GM19043 (cell line): ENCODE measurements at regions not wholly inside any gene's neighbourhood (a gene's known extent, or its start where the extent isn't known, plus 50 kb on each side); places are given as distances from the start of the nearest gene placed in this dataset.
"Not testable (repeated sequence)": the region's sequence is repeated elsewhere in the genome, so short reads cannot be mapped to it uniquely, and the experiment has no call there.

ENCODE experiments used
- ATAC-seq: cut with Tn5 transposase; IDR thresholded peaks from one replicate; pipeline ENCODE4 v1.9.1; 2021; ENCODE audit warnings: low read depth; ENCODE audit not compliant: unreplicated experiment

GRCh38 chr2:58369594-58369993 is 128.5 kb upstream of the FANCL start:
- no peak for ATAC-seq

- ATAC-seq: no peak
Observed at GRCh38 chr2:58364098-58364497, 123.0 kb upstream of the FANCL start.

DNA sequence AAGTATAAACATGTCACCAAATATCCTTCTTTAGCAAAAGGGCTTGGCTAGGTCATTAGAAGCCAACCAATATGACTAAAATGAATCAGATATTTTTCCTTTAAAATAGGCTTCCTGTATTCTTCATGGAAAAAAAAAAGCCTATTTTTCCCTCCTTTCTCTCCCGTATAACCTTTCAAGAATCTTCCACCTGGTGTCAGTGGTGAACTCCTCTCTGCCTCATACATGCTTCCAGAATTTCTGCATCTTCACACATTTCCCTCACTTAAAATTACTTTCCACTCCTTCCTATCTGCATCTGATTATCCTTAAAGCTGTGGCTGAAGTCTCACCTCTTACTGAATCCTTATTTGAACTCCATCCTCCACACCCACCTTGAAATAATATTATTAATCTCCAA is 116.9 kb upstream of the FANCL start:
- ATAC-seq: no peak

DNA sequence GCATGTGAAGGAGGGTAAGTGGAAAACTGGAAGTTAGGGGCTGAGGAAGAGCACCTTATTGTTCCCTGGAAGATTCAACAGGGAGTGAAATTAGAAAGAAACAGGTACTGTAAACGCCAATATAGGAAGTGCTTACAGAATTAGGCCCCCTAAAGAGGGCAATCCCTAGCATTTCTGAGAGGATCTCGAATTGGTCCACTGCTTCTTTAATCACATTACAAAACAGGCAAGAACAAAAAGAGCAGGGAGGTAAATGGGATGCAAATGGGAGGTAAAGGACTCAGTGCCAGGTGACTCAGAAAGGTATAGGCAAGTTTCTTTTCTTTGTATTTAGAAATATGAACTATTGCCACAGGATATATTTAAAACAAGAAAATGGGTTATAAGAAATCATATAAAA is 116.4 kb upstream of the FANCL start:
- no peak for ATAC-seq

GRCh38 chr2:58354230-58354629 is 113.1 kb upstream of the FANCL start:
- ATAC-seq: no peak

GRCh38 chr2:58350484-58350883 is 109.4 kb upstream of the FANCL start:
- peak; percentile 61 for ATAC-seq

DNA sequence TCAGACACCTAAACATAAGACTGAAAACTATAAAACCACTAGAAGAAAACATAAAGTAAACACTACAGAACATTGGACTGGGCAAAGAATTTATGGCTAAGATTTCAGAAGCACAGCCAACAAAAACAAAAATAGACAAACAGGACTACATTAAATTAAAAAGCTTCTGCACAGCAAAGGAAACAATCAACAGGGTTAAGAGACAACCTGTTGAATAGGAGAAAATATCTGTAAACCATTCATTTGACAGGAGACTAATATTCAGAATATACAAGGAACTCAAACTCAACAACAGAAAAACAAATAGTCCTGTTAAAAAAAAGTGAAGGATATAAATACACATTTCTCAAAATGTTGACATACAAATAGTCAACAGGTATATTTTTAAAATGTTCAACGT is 106.7 kb upstream of the FANCL start:
- no peak for ATAC-seq

DNA sequence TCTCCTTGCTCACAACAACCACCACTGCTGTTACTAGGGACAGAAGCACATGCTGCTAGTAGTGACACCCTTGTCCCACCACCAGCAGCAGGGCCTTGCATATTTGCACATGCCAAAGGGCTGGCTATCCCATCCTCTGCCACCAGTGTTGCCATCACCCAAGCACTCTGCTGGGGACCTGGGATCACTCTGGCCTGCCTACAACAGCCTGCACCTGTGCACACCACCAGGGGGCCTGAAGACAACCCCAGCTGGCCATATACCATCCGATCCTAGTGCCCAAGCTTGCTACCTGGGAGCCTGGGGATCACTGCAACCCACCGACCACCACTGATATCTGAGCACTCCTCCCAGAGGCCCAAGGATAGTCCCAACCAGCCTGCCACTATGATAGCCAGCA is 99.9 kb upstream of the FANCL start:
- no peak for ATAC-seq

- no peak for ATAC-seq
Observed at GRCh38 chr2:58339548-58340243, 98.6 kb upstream of the FANCL start.

GRCh38 chr2:58336416-58336815 is 95.3 kb upstream of the FANCL start:
- no peak for ATAC-seq

- ATAC-seq: no peak
Observed at GRCh38 chr2:58334414-58334813, 93.3 kb upstream of the FANCL start.

GRCh38 chr2:58325296-58325895 is 84.3 kb upstream of the FANCL start:
- not testable (repeated sequence) for ATAC-seq

DNA sequence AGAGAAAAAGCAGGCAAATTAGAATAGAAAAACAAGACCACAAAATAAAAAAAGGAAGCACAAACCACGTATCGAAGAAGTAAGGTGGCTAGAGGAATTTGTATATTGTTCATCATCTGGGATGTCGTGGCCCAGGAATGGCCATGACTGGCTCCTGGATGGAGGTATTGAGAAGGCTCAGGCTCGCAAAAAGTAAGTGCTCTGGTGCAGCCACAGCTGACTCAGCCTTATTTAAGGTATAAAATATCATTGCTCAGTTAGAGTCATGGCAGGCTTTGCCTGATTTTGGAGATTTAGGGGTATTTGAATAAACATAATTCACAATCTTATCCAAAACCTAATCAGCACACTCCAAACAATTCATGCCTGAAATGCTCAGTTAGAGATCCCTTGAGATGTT is 78.4 kb upstream of the FANCL start:
- ATAC-seq: no peak

DNA sequence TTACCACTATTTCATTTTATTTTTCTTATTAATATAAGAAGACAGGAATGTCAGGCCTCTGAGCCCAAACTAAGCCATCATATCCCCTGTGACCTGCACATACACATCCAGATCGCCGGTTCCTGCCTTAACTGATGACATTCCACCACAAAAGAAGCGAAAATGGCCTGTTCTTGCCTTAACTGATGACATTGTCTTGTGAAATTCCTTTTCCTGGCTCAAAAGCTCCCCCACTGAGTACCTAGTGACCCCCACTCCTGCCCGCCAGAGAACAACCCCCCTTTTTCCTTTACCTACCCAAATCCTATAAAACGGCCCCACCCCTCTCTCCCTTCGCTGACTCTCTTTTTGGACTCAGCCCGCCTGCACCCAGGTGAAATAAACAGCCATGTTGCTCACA is 77.8 kb upstream of the FANCL start:
- not testable (repeated sequence) for ATAC-seq

DNA sequence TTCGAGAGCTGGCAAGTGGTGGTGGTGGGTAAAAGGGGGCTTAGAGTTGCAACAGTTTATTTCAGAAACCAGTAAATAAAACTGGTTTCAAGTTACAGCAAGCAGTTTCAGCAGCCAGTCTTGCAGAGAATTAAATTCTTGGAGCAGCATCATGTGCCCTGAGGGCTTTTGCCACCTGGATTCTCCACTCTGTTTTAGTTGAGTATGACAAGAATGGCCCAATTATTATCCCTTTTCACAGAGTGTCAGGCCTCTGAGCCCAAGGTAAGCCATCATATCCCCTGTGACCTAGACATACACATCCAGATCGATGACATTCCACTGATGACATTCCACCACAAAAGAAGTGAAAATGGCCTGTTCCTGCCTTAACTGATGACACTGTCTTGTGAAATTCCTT is 72.8 kb upstream of the FANCL start:
- ATAC-seq: no peak

- ATAC-seq: no peak
Observed at GRCh38 chr2:58308435-58308834, 67.3 kb upstream of the FANCL start.

DNA sequence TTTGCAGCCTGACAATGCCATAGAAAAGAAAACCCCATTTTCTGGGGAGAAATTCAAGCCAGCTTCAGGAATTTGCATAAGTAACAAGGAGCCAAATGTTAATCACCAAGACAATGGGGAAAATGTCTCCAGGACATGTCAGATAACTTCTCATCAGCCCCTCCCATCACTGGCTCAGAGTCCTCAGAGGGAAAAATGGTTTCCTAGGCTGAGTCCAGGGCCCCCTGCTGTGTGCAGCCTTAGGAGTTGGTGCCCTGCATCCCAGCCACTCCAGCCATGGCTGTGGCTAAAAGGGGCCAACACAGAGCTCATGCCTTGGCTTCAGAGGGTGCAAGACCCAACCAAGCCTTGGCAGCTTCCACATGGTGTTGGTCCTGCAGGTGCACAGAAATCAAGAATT is 63.7 kb upstream of the FANCL start:
- no peak for ATAC-seq

- no peak for ATAC-seq
Observed at GRCh38 chr2:58299123-58299522, 58.0 kb upstream of the FANCL start.

DNA sequence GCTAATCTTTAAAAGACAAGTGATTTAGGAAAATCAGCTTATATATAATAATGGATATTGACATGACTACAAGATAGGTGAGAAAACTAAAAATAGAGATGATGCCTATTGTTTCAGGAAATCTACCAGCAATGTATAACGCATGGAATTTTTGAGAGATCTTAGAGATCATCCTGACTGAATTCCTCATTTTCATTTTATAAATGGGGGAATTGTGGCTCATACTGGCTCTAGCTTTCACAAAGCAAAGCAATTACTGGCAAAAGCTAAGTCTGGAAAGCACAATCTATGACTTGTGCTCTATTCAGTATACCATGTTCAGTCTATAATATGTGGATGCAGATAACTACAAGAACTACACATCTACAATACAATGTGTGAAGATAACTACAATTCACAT is 51.9 kb upstream of the FANCL start:
- no peak for ATAC-seq

DNA sequence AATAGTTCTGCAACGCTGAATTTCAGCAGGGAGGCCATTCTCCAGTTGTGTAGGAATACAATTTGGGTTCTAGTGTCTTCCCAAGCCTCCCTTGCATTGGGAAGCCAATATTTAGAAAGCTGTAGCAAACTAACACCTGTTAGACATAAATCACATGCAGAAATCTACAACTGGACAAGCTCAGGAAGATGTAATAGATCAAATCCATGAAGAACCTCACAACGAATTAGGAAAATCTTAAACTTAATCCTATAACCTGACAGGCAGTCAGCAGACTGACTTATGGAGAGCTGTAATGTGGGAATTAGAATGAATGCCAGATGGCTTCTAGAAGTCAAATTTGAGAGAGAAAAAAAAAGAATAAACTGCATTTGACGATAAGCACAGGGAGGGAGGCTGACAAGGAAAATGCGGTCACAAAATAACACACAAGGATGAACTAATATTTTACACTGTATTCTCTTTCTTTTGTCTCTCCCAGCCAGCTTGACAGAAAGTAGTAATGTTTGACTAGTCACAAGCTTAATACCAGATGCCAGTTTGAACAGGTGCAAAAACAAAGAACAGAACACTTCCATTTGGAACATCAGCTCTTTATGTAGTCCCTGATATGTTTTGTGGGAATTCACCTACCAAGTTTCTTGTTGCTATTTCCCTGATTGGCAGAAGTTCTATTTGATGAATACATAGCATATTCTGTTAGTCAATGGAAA is 50.8 kb upstream of the FANCL start:
- no peak for ATAC-seq
